ENCODE measurements at regions not wholly inside any gene's neighbourhood (a gene's known extent, or its start where the extent isn't known, plus 50 kb on each side); places are given as distances from the start of the nearest gene placed in this dataset.

DNA sequence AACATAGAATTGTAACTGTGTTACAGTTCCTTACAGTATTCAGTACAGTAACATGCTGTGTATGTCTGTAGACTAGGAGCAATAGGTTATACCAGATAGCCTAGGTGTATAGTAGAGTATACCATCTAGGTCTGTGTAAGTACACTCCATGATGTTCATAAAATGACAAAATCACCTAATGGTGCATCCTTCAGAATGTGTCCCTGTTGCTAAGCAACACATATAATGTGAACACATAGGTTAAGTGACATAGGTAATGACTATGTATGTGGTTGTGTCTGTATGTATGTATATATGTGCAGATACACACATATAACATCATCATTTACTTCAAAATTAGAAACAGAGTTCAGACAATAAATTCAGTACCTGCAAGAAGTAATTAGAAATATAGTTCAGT lies 146.8 kb upstream of the GAP43 start:
- TF ChIP-seq, protein P1, sequence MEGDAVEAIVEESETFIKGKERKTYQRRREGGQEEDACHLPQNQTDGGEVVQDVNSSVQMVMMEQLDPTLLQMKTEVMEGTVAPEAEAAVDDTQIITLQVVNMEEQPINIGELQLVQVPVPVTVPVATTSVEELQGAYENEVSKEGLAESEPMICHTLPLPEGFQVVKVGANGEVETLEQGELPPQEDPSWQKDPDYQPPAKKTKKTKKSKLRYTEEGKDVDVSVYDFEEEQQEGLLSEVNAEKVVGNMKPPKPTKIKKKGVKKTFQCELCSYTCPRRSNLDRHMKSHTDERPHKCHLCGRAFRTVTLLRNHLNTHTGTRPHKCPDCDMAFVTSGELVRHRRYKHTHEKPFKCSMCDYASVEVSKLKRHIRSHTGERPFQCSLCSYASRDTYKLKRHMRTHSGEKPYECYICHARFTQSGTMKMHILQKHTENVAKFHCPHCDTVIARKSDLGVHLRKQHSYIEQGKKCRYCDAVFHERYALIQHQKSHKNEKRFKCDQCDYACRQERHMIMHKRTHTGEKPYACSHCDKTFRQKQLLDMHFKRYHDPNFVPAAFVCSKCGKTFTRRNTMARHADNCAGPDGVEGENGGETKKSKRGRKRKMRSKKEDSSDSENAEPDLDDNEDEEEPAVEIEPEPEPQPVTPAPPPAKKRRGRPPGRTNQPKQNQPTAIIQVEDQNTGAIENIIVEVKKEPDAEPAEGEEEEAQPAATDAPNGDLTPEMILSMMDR (IDR thresholded peaks at IDR 0.05), result no peak
- intact Hi-C loops (cut with DNase I), result no loop called here
- no peak for DNase-seq
- no peak overlapping the region for H3K27ac ChIP-seq
- ATAC-seq, result no peak
- H3K27me3 ChIP-seq, result no peaks in the 10 kb centered on the region
- H3K4me1 ChIP-seq, result no peaks in the 10 kb centered on the region
- H3K36me3 ChIP-seq, result no peaks in the 10 kb centered on the region
- H3K4me3 ChIP-seq, result no peak overlapping the region
- H3K9me3 ChIP-seq, result no peaks in the 10 kb centered on the region

DNA sequence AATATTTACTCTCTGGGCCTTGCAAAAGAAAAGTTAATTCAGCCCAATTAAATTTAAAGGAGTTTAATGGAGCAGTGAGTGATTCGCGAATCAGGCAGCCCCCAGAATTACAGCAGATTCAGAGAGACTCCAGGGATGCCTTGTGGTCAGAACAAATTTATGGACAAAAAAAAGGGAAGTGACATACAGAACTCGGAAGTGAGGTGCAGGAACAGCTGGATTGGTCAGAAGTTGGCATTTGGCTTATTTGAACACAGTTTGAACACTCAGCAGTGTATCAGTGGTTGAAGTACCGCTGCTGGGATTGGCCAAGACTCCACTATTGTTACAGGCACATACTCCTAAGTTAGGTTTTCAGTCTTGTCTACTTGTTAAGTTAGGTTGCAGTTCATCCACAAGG lies 145.0 kb upstream of the GAP43 start:
- intact Hi-C loops (cut with DNase I), result no loop called here
- no peaks in the 10 kb centered on the region for H3K27me3 ChIP-seq
- TF ChIP-seq, protein P1 (IDR thresholded peaks at IDR 0.05), result no peak
- no peaks in the 10 kb centered on the region for H3K4me1 ChIP-seq
- H3K9me3 ChIP-seq, result no peaks in the 10 kb centered on the region
- H3K4me3 ChIP-seq, result no peak overlapping the region
- no peak overlapping the region for H3K27ac ChIP-seq
- DNase-seq (no peak), ATAC-seq (no peak)
- H3K36me3 ChIP-seq, result no peaks in the 10 kb centered on the region

DNA sequence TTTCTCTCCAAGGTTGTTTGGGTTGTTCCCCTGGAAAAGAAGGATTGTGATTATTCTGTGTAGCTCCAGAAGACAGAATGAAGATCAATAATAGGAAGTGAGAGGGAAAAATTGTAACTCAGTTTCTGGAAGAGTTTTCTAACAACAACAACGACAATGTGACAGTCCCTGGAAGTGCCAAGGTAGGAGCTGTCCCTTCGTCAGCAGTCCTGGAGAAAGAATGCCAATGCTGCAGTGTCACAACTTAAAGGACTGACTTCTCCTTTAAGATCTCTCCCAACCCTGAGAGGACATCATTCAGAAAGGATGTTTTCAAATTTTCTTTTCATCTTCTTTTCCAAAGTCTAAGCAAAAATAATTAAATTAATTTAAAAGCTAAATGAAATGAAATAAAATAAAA lies 136.4 kb upstream of the GAP43 start:
- intact Hi-C loops (cut with DNase I), result no loop called here

DNA sequence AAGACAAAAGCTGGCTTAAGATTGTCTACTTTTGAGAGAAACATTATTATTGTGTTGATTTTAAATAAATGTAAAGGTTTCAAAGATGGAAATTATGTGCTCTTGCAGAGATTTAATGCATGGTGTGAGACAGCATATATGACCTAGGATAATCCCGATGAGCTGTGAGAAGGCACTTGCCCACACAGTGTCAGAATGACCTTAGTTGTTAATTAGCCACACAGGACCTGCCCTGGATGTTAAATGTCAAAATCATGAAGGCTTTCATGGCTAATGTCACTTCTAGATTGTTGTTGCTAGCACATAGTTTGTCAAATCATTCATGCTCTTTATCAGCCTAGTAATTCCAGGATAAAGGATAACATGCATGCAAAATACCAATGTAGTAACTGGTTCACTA lies 135.3 kb upstream of the GAP43 start:
- no peaks in the 10 kb centered on the region for H3K4me1 ChIP-seq
- TF ChIP-seq, protein P1 (IDR thresholded peaks at IDR 0.05), result no peak
- no peak overlapping the region for H3K4me3 ChIP-seq
- no peak overlapping the region for H3K27ac ChIP-seq
- no peaks in the 10 kb centered on the region for H3K36me3 ChIP-seq
- ATAC-seq (no peak), DNase-seq (no peak)
- no peaks in the 10 kb centered on the region for H3K27me3 ChIP-seq
- H3K9me3 ChIP-seq, result no peaks in the 10 kb centered on the region
- intact Hi-C loops (cut with DNase I), result no loop called here

More for the DNA sequence above, 136.4 kb upstream of the GAP43 start:
- DNase-seq, result no peak
- Histone ChIP-seq H3K27me3 (no peaks in the 10 kb centered on the region), H3K27ac (no peak overlapping the region), H3K4me3 (no peak overlapping the region), H3K36me3 (no peaks in the 10 kb centered on the region), H3K9me3 (no peaks in the 10 kb centered on the region), H3K4me1 (no peaks in the 10 kb centered on the region)
- ATAC-seq, result no peak
- TF ChIP-seq, protein P1 (IDR thresholded peaks at IDR 0.05), result no peak

DNA sequence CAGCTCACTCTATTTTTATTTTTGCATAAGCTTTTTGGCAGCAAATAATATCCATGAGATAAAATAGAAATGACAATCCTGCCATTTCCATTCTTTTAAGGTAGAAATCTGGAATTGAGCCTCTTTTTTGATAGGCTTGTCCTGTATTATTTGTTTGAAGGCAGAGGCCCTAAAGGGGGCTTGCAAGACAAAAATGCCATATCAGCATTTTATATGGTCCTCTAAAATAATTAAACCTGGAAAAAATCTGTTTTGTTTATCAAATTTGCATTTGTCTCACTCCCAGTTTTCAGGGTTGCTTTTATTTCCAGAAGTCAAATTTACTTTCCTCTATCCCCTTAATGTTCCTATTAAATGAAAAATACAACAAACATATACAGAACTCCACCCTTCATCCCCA lies 134.9 kb upstream of the GAP43 start:
- intact Hi-C loops (cut with DNase I), result no loop called here
- ATAC-seq (no peak), DNase-seq (no peak)
- H3K9me3 ChIP-seq, result no peaks in the 10 kb centered on the region
- H3K4me3 ChIP-seq, result no peak overlapping the region
- H3K27me3 ChIP-seq, result no peaks in the 10 kb centered on the region
- no peaks in the 10 kb centered on the region for H3K4me1 ChIP-seq
- TF ChIP-seq, protein P1 (IDR thresholded peaks at IDR 0.05), result no peak
- H3K27ac ChIP-seq, result no peak overlapping the region
- H3K36me3 ChIP-seq, result no peaks in the 10 kb centered on the region
